AML-193 (cell line): ENCODE measurements at regions not wholly inside any gene's neighbourhood (a gene's known extent, or its start where the extent isn't known, plus 50 kb on each side); places are given as distances from the start of the nearest gene placed in this dataset.

Source experiments
- DNase-seq, 2 experiments: peaks; one replicate each; lab custom pipeline; 2025; lab: John Stamatoyannopoulos, UW

GRCh38 chr21:25381936-25382452 is 225.3 kb downstream of the MRPL39 start:
- no peak for DNase-seq

GRCh38 chr21:25375675-25376074 is 231.6 kb downstream of the MRPL39 start:
- DNase-seq, result no peak

- no peak for DNase-seq
These were observed 233.9 kb downstream of the MRPL39 start for GRCh38 chr21:25373126-25374082.

GRCh38 chr21:25371841-25372425 is 235.3 kb downstream of the MRPL39 start:
- DNase-seq, result no peak

- DNase-seq, result no peak
These were observed 237.0 kb downstream of the MRPL39 start for GRCh38 chr21:25370311-25370744.

- DNase-seq, result no peak
These were observed 237.6 kb downstream of the MRPL39 start for GRCh38 chr21:25369524-25370300.

GRCh38 chr21:25368531-25368930 is 238.8 kb downstream of the MRPL39 start:
- no peak for DNase-seq

GRCh38 chr21:25366116-25366515 is 241.2 kb downstream of the MRPL39 start:
- DNase-seq, result no peak

GRCh38 chr21:25362375-25363267 is 244.7 kb downstream of the MRPL39 start:
- DNase-seq, result no peak

GRCh38 chr21:25361765-25362164 is 245.5 kb downstream of the MRPL39 start:
- no peak for DNase-seq

- no peak for DNase-seq
These were observed 246.2 kb downstream of the MRPL39 start for GRCh38 chr21:25361097-25361496.

- peak; percentile 8 to 19 for DNase-seq
These were observed 246.7 kb downstream of the MRPL39 start for GRCh38 chr21:25360593-25360992.

GRCh38 chr21:25359724-25360123 is 247.6 kb downstream of the MRPL39 start:
- DNase-seq, result no peak

GRCh38 chr21:25350056-25350455 is 257.2 kb downstream of the MRPL39 start:
- peak; percentile 43 for DNase-seq

GRCh38 chr21:25343774-25344545 is 263.3 kb downstream of the MRPL39 start:
- DNase-seq, result no peak

- no peak for DNase-seq
These were observed 264.5 kb downstream of the MRPL39 start for GRCh38 chr21:25342816-25343215.

- DNase-seq, result no peak
These were observed 265.3 kb downstream of the MRPL39 start for GRCh38 chr21:25341981-25342380.

GRCh38 chr21:25338415-25338814 is 268.9 kb downstream of the MRPL39 start:
- no peak for DNase-seq

GRCh38 chr21:25334046-25334730 is 273.1 kb downstream of the MRPL39 start:
- DNase-seq, result no peak

- no peak for DNase-seq
These were observed 276.0 kb downstream of the MRPL39 start for GRCh38 chr21:25331286-25331685.
